ENCODE measurements at regions not wholly inside any gene's neighbourhood (a gene's known extent, or its start where the extent isn't known, plus 50 kb on each side); places are given as distances from the start of the nearest gene placed in this dataset.

DNA sequence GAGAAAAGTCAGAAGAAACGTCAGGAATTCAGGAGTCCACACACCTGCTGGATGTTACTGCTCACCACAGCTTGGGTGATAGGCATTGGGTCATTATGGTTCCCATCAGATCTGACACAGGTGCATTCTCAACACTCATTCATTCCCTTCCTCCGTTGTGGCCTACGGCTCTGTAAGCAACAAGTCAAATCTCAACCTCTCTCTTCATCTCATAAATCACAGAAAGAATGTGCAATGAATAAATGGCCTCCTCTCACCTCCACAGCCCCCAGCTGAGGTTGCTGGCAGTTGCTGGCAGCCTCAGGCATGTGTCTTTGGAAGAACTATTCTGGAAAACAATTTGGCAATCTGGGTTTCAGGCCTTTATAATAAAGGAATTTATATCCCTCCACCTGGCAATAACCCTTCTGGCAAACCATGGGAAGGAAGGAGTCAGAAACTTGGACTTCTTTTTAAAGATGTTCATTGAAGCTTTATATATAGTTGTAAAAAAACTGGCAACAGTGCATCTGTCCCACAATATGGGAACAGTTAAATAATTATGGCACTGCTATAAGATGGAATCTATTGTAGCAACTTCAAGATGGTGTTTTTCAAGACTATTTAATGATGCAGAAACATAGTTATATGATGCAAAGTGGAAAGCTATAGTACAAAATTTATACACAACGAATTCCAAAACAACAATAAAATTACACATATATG lies 175.4 kb downstream of the ANAPC1 start:
- TF ChIP-seq CTCF (conservative IDR thresholded peaks at IDR 0.05) (no peak), ZFX (IDR thresholded peaks at IDR 0.05) (no peak)
